Cerebellar cortex (tissue), 1 donor: ENCODE measurements at regions not wholly inside any gene's neighbourhood (a gene's known extent, or its start where the extent isn't known, plus 50 kb on each side); places are given as distances from the start of the nearest gene placed in this dataset.

Experiments
- DNase-seq: peaks from one replicate; pipeline ENCODE4 v3.0.0-alpha.2; 2015; ENCODE audit warnings: low spot score

DNA sequence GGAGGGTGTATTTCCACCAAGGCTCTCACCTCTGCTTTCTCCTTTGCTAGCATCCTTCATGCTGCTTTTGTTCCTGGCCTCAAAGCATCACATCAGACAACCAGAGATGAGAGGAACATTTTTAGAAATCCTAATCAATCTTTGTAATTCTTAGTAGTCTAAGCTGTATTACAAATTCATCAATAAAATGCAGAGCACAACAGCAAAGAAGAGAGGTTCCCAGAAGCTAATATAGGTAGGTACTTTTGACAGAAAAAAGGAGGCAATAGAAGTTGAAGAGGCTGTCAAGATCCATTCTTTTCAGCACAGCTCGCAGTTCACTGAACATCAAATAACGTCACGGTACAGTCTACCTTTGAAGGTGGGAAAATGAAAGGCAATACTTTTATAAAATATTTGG lies 265.2 kb upstream of the SYT1 start:
- DNase-seq, result peak; percentile 50

DNA sequence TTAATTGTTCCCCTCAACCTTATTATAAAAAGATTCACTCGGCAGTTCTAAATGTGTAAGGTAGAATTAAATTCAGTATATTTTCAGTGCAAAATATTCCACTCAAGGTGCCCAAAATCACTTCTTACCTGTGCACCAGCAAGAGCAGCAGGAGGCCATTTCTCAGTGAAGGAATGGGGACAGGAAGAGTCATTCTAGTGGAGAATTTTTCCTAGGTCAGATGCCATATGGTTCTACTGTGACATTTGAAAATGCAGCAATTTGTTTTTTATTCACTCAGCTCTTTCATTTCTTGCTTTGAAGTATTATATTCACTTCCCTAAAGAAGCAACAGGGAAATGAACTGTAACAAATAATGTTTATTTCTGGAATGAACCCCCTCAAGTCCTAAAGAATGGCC lies 264.0 kb upstream of the SYT1 start:
- peak; percentile 91 for DNase-seq

- DNase-seq, result no peak
These were observed 253.1 kb upstream of the SYT1 start for GRCh38 chr12:78611504-78611903.

- no peak for DNase-seq
These were observed 252.4 kb upstream of the SYT1 start for GRCh38 chr12:78612190-78612589.

DNA sequence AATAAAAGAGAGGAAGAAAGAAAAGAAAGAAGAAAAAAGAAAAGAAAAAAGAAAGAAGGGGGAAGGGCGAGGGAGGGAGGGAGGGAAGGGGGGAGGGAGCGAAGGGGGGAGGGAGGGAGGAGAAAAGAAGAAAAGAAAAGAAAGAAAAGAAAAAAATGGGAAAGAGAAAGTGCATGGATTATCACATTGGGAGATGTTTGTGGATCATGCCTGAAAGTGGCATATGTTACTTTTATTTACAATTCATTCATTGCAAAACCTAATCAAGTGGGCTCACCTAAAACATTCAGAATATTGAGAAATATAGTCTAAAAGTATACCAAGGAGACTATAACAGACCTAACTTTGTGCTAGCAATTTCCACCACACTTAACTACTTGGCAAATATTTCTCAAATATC lies 246.9 kb upstream of the SYT1 start:
- DNase-seq, result no peak

DNA sequence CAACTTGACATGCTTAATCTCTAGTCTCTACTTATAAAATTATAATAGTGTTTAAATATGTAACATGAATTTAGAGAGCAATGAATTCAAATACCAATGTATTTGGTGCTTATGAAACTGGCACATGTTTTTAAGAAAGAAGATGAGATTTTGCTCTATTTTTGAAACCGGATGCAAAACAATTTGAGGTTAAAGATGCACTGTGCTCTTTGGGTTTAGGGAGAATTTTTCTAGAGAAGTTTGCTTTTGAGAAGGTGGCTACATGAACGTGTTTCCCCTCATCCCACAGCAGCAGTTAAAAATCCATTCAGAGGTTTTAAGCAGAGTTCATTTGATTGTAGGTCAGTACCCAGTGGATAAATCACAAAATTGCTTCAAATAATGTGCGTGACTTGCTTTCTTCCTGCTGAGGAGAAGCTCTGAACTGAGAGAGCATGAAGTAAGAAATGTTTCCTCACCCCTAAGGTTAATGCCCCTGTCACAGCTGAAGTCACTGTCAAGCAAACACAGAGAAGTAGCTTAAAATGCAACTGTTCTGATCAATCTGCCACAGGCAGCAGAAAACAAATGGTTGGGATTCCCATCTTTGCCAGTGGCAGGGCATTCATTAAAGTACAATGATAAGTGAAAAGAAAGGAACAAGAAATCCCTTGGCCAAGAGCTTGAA lies 241.9 kb upstream of the SYT1 start:
- no peak for DNase-seq

DNA sequence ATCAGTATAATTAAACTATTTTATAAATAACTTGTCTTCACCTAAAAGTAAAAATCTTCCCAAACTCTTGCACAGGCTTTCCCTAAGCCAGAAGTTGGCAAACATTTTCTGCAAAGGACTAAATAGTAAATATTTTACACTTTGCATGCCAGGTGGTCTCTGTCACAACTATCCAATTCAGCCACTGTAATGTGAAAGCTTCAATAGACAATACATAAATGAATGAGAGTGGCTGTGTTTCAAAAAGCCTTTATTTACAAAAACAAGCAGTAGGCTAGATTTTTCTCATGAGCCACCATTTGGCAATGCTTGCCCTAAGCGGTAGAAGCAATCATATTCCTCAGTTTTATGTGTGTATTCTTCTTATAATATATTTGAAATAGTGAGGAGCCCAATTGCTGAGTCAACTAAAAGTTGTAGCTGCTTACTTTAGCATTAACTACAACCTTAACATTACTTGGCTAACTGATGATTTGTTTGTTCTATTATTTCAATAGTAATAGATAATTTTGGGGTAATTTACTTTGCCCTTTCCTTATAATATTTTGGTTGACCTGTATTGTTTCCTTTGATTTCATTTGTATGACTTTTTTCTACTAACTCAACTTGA lies 236.0 kb upstream of the SYT1 start:
- DNase-seq, result no peak

DNA sequence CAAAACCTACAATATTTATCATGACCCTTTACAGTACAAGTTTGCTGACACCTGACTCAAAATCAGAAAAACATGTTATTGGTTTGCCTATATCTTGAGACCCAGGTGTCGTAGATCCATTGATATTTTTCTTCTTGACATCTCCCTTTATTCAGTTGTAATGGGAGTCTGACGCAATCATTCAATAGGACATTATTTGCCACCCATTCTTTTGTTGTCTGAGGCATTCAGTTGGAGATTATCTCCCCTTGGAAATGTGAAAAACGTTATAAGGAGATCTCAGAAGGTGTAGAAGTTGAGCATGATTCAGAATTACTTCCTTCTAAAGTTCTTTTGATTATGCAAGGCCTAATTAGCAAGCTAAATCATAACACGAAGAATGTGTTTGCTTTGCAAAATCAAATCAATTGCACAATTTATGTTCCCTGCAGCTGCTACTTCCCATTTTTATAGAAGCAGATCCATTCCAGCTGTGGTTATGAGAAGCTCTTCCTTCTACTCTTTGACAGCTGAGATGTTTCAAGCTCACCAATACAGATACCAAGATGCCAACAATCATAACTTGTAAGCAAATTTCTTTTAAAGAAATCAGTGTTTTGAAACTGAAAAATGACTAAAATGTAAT lies 228.2 kb upstream of the SYT1 start:
- no peak for DNase-seq

GRCh38 chr12:78641837-78642423 lies 222.6 kb upstream of the SYT1 start:
- DNase-seq, result no peak

DNA sequence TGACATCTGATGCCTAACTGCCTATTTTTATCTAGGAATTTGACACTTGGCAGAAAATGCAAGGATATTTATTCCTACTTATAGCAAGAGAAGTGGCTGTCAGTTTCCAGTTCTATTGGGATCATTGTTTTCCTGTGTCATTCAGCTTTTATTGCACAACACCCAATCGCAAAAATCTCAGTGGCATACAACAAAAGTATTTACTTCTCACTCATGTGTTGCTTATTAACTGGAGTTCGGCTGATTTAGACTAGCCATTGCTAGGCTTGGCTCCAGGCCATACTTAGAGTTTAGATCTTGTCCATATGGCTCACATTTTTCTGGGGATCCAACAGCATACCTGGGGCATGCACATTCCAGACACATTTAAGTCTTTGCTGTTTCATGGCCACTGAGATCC lies 218.6 kb upstream of the SYT1 start:
- DNase-seq, result peak; percentile 42

- DNase-seq, result no peak
These were observed 212.8 kb upstream of the SYT1 start for GRCh38 chr12:78651755-78652154.

- DNase-seq, result no peak
These were observed 198.0 kb upstream of the SYT1 start for GRCh38 chr12:78666584-78666983.

DNA sequence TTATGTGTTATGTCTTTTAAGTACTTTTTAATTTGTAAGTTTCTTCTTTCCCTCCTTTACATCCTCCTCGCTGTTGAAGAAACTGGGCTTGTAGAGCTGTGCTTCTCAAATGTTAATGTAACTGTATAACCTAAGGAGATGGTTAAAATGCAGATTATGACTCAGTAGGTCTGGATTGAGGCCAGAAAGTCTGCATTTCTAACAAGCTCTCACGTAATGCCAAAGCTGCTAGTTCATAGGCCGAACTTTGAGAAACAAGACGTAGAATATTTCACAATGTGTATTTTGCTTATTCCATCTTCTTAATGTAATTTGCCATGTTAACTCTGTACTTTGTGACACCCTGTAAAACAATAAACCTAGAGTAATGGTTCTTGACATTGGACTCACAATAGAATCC lies 193.3 kb upstream of the SYT1 start:
- no peak for DNase-seq

- no peak for DNase-seq
These were observed 192.5 kb upstream of the SYT1 start for GRCh38 chr12:78672033-78672432.

DNA sequence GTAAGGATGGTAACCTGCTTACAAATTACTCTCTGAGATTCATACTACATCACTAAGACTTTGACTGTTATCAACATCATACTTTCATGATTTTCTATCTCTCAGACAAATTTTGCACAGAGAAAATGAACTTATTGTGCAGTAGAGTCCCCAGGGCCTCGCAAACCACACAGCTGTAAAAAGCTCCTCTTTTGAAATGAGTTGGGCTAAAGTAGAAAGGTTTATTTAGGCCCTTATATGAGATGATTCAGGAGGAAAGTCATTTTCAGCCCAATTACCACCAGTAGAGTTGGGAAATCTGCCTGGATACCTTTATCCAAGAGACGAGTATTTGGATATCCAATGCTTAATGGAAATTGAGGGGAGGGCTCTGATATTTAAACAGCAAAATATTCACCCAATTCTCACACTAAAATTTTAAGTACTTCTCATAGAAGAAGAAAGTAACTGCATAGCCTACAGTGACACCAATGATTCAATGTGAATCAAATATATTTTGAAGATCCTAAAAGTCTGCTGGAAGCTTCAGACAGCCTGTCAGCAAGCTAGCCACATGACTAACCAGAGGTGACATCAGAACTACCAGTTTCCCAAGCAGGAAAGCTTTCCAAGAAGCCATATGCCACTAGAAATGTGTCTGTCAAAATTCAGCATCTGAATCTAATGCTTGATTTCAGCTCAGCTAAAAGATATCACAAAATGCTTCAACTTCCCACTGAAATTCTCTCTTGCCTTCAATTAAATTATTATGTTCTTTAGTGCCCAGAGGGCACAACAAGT lies 190.1 kb upstream of the SYT1 start:
- peak; percentile 90 for DNase-seq

GRCh38 chr12:78680596-78680995 lies 184.0 kb upstream of the SYT1 start:
- DNase-seq, result no peak

DNA sequence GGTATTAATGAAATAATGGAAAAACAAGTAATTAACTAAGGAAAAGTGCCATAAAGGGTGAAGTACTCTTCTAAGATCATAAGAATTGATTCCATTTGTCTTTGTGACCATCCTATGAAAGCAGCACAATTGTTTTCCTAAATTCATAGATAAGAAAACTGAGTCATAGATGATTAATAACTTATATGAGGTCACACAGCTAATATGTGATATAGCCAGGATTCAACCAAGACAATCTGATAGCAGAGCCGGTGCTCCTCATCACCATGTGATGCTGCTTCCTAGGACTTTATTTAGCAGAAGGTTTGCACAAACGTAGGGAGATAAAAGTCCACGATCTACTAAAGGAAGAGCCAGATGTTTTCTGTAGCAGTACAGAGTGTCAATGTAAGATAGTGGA lies 181.5 kb upstream of the SYT1 start:
- DNase-seq, result no peak

DNA sequence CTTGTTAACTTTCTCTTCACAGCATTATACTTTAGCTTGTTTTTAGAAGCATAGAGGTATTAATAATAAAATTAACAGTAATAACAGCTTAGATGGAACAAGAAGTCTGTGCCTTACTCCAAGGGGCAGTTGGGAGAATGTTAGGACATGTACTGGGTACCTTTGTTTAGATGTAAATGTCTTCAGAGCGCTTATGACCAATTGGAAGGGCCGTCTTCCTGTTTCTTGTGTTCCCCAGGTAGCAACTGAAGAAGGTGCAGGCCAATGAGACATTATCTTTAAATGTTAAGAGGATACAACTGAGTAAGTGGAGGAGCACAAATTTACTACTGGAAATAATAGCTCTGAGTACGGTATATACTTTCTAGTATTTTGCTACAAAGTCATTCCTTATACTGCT lies 180.9 kb upstream of the SYT1 start:
- no peak for DNase-seq

DNA sequence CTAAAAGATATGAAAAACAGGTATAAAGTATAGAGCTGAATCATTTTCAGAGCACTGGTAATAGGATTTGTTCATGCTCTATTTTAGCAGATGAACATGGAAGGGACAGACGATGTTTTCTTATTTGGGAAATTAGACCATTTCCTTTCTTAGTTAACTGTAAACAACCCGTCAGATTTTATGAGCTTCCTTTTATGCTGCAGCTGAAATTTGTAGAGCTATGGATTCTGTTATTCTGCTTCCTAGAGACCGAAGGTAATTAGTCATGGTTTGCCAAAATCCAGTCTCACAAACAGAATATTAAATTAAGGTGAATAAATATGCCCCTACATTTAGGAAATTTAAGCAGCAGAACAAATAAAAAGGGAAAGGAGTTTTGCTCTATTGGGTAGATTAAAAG lies 180.2 kb upstream of the SYT1 start:
- DNase-seq, result no peak

DNA sequence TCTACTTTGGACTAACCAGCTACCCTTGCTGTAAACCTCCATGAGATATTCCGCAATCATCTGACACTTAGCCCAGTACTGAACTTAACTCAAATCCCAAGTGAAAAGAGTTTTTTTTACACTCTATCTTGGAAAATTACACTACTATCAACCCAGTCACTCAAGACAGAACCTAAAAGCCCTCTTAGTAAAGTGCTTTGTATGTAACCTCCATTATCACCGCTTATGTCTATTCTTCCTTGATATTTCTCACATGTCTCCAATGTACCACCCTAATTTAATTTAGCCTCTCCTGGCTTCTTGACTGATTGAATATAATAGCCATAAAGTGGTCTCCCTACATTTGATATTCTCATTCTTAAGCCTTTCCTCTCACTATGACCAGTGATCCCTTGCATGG lies 168.8 kb upstream of the SYT1 start:
- DNase-seq, result no peak

DNA sequence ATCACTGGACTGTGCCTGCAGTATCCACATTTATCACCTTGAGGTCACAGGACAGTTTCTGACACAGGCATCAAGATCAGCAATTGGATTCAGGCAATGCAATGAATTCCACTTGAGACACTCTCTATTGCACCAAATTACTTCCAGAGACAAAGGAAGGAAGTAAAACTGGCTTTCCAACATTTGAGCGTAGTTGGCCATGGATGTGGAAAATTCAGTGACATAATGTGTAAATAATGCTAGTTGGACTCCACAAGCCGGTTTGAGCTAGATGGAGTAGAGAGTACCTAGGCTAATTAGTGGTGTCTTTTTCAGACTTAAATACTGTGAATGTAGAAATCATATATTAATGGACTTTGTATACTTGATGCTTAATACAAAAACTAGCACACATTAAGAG lies 168.3 kb upstream of the SYT1 start:
- DNase-seq, result no peak

GRCh38 chr12:78697817-78698415 lies 166.7 kb upstream of the SYT1 start:
- no peak for DNase-seq
